ENCODE measurements at regions not wholly inside any gene's neighbourhood (a gene's known extent, or its start where the extent isn't known, plus 50 kb on each side); places are given as distances from the start of the nearest gene placed in this dataset.

DNA sequence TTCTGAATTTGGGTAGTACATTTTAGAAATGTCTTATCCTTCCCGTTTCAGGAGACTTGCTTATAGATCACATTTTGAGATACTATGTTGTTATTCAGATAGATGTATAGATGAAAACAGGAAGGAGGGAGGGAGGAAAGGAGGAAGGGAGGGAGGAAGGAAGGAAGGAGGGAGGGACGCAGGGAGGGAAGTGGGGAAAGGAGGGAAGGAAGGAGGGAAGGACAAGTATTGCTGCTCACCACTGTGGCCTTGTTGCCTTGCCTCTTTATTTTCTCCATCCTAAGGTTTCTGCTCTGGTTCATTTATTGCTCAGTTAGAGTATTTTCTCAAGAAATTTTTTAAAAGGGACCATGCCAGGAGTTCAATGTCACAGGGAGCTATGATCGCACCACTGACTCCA is 134.3 kb downstream of the LTN1 start:
- TF ChIP-seq, protein P1, sequence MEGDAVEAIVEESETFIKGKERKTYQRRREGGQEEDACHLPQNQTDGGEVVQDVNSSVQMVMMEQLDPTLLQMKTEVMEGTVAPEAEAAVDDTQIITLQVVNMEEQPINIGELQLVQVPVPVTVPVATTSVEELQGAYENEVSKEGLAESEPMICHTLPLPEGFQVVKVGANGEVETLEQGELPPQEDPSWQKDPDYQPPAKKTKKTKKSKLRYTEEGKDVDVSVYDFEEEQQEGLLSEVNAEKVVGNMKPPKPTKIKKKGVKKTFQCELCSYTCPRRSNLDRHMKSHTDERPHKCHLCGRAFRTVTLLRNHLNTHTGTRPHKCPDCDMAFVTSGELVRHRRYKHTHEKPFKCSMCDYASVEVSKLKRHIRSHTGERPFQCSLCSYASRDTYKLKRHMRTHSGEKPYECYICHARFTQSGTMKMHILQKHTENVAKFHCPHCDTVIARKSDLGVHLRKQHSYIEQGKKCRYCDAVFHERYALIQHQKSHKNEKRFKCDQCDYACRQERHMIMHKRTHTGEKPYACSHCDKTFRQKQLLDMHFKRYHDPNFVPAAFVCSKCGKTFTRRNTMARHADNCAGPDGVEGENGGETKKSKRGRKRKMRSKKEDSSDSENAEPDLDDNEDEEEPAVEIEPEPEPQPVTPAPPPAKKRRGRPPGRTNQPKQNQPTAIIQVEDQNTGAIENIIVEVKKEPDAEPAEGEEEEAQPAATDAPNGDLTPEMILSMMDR (IDR thresholded peaks at IDR 0.05): no peak
- no peak for TF ChIP-seq POLR2AphosphoS5 (IDR thresholded peaks at IDR 0.05)
- TF ChIP-seq POLR2A (IDR thresholded peaks at IDR 0.05): no peak
- no peak for TF ChIP-seq EP300 (IDR thresholded peaks at IDR 0.05)
